ENCODE measurements at regions not wholly inside any gene's neighbourhood (a gene's known extent, or its start where the extent isn't known, plus 50 kb on each side); places are given as distances from the start of the nearest gene placed in this dataset.

DNA sequence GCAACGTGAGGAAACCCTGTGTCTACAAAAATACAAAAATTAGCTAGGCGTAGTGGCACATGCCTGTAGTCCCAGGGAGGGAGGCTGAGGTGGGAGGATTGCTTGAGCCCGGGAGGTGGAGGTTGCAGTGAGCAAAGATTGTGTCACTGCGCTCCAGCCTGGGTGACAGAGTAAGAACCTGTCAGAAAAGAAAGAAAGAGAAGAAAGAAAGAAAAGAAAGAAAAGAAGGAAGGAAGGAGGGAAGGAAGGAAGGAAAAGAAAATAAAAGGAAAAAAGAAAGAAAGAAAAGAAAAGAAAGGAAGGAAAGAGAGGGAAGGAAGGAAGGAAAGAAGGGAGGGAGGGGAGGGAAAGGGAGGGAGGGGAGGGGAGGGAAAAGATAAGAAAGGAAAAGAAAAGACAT, 89.9 kb upstream of the HPCAL1 start:
- TF ChIP-seq ZFP30 (CRISPR knock-in tag; IDR thresholded peaks at IDR 0.05) (no peak), RARB (CRISPR knock-in tag; IDR thresholded peaks at IDR 0.05) (no peak), ARNTL (CRISPR knock-in tag; IDR thresholded peaks at IDR 0.05; ENCODE audit: borderline replicate concordance, low read depth) (no peak), ZC3H10 (CRISPR knock-in tag; IDR thresholded peaks at IDR 0.05) (no peak), SNAI2 (CRISPR knock-in tag; IDR thresholded peaks at IDR 0.05) (no peak), ISL1 (CRISPR knock-in tag; IDR thresholded peaks at IDR 0.05) (no peak), OSR1 (CRISPR knock-in tag; IDR thresholded peaks at IDR 0.05) (no peak)
- TF ChIP-seq, protein P1, sequence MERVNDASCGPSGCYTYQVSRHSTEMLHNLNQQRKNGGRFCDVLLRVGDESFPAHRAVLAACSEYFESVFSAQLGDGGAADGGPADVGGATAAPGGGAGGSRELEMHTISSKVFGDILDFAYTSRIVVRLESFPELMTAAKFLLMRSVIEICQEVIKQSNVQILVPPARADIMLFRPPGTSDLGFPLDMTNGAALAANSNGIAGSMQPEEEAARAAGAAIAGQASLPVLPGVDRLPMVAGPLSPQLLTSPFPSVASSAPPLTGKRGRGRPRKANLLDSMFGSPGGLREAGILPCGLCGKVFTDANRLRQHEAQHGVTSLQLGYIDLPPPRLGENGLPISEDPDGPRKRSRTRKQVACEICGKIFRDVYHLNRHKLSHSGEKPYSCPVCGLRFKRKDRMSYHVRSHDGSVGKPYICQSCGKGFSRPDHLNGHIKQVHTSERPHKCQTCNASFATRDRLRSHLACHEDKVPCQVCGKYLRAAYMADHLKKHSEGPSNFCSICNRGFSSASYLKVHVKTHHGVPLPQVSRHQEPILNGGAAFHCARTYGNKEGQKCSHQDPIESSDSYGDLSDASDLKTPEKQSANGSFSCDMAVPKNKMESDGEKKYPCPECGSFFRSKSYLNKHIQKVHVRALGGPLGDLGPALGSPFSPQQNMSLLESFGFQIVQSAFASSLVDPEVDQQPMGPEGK (CRISPR knock-in tag; IDR thresholded peaks at IDR 0.05; ENCODE audit: borderline replicate concordance) = no peak
- TF ChIP-seq, protein P2, sequence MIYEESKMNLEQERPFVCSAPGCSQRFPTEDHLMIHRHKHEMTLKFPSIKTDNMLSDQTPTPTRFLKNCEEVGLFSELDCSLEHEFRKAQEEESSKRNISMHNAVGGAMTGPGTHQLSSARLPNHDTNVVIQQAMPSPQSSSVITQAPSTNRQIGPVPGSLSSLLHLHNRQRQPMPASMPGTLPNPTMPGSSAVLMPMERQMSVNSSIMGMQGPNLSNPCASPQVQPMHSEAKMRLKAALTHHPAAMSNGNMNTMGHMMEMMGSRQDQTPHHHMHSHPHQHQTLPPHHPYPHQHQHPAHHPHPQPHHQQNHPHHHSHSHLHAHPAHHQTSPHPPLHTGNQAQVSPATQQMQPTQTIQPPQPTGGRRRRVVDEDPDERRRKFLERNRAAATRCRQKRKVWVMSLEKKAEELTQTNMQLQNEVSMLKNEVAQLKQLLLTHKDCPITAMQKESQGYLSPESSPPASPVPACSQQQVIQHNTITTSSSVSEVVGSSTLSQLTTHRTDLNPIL (CRISPR knock-in tag; IDR thresholded peaks at IDR 0.05; ENCODE audit: low read depth) = no peak
- TF ChIP-seq, protein P3, sequence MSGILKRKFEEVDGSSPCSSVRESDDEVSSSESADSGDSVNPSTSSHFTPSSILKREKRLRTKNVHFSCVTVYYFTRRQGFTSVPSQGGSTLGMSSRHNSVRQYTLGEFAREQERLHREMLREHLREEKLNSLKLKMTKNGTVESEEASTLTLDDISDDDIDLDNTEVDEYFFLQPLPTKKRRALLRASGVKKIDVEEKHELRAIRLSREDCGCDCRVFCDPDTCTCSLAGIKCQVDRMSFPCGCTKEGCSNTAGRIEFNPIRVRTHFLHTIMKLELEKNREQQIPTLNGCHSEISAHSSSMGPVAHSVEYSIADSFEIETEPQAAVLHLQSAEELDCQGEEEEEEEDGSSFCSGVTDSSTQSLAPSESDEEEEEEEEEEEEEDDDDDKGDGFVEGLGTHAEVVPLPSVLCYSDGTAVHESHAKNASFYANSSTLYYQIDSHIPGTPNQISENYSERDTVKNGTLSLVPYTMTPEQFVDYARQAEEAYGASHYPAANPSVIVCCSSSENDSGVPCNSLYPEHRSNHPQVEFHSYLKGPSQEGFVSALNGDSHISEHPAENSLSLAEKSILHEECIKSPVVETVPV (CRISPR knock-in tag; IDR thresholded peaks at IDR 0.05) = no peak

All from SK-N-SH treated with all-trans-retinoic acid at 6 μM for 48 hours (cell line).